GM12872 (cell line): ENCODE measurements at regions not wholly inside any gene's neighbourhood (a gene's known extent, or its start where the extent isn't known, plus 50 kb on each side); places are given as distances from the start of the nearest gene placed in this dataset.

Experiments
- TF ChIP-seq, protein P1 (sequence below): IDR thresholded peaks from 3 replicates; pipeline ENCODE4 v1.5.1; 2011; ENCODE audit warnings: low read depth, mild to moderate bottlenecking, low read length, moderate library complexity; ENCODE audit not compliant: insufficient read depth

- TF ChIP-seq, protein P1, sequence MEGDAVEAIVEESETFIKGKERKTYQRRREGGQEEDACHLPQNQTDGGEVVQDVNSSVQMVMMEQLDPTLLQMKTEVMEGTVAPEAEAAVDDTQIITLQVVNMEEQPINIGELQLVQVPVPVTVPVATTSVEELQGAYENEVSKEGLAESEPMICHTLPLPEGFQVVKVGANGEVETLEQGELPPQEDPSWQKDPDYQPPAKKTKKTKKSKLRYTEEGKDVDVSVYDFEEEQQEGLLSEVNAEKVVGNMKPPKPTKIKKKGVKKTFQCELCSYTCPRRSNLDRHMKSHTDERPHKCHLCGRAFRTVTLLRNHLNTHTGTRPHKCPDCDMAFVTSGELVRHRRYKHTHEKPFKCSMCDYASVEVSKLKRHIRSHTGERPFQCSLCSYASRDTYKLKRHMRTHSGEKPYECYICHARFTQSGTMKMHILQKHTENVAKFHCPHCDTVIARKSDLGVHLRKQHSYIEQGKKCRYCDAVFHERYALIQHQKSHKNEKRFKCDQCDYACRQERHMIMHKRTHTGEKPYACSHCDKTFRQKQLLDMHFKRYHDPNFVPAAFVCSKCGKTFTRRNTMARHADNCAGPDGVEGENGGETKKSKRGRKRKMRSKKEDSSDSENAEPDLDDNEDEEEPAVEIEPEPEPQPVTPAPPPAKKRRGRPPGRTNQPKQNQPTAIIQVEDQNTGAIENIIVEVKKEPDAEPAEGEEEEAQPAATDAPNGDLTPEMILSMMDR = no peak
These were observed 70.7 kb downstream of the CETN3 start for GRCh38 chr5:90338712-90339372.

- TF ChIP-seq, protein P1 = no peak
These were observed 72.0 kb downstream of the CETN3 start for GRCh38 chr5:90337449-90338052.

GRCh38 chr5:90336752-90337151, 72.8 kb downstream of the CETN3 start:
- TF ChIP-seq, protein P1 = no peak

DNA sequence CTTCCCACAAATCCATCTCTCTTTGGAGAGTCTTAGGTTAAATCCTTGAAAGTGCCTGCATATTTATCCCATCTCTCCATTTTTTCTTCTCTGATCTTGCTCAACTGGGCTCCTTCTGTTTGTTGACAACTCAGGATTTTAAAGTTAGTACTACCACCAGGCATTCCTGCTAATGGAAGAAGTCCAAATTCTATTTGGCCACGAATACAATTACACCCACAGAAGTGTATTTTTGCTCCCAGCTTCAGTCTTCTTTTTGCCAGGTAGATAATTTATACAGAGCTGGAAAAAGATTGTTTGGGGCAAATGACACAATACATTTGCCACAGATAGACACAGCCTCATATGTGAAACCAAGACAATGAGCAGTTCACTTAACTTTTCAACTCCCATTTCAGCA, 74.8 kb downstream of the CETN3 start:
- TF ChIP-seq, protein P1 = no peak

DNA sequence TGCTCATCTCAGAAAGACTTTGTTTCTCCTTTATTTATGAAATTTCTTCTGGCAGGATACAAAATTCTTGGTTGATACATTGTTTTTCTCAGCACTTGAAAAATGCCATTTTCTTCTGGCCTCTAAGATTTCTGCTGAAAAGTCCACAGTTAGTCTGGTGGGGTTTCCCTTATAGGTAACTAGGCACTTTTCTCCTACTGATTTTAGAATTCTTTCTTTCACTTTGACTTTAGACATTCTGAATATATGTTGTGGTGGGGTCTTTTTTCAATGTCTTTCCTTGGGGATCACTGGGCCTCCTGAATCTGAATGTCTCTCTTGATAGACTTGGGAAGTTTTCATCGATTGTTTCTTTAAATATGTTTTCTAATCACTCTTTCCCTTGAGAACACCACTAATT, 79.6 kb downstream of the CETN3 start:
- TF ChIP-seq, protein P1 = no peak

- TF ChIP-seq, protein P1 = no peak
These were observed 82.6 kb downstream of the CETN3 start for GRCh38 chr5:90326995-90327394.

DNA sequence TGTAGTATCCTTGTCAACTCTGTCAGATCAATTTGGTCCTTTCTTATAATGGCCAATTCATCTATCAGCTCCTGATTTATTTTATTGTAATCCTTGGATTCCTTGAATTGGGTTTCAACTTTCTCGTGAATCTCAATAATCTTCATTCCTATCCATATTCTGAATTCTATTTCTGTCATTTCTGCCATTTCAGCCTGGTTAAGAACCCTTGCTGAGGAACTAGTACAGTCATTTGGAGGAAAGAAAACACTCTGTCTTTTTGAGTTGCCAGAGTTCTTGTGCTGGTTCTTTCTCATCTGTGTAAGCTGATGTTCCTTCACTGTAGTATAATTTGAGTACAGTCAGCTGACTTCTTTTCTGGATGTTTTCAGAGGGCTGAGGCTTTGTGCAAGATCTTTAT, 84.5 kb downstream of the CETN3 start:
- TF ChIP-seq, protein P1 = no peak

DNA sequence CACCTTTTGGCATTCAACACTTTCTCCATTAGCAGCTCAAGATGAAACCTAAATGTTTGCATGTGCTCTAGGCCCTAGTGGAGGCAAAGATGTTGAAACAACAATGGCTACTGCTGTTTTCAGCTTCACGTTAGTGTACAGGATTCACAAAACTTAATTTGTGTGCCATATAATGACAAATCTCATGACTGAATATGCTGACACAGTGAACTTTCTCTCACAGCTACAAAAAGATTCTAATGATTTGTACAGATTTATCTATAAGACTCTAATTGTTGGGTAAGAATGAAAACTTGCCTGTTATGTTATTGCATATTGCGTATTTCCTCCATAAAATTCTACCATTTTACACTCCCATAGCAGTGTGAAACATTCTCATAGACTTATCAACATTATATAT, 97.5 kb downstream of the CETN3 start:
- TF ChIP-seq, protein P1 = no peak
